Kidney capillary endothelial cell (primary cell): ENCODE measurements at regions not wholly inside any gene's neighbourhood (a gene's known extent, or its start where the extent isn't known, plus 50 kb on each side); places are given as distances from the start of the nearest gene placed in this dataset.
A peak's percentile ranks its signal among the peaks of the same experiment; 100 is the strongest.
"Not testable (repeated sequence)": the region's sequence is repeated elsewhere in the genome, so short reads cannot be mapped to it uniquely, and the experiment has no call there.

ENCODE experiments used
- DNase-seq: peaks from one replicate; pipeline ENCODE4 v3.0.0-alpha.2; 2018; ENCODE audit warnings: low spot score

DNA sequence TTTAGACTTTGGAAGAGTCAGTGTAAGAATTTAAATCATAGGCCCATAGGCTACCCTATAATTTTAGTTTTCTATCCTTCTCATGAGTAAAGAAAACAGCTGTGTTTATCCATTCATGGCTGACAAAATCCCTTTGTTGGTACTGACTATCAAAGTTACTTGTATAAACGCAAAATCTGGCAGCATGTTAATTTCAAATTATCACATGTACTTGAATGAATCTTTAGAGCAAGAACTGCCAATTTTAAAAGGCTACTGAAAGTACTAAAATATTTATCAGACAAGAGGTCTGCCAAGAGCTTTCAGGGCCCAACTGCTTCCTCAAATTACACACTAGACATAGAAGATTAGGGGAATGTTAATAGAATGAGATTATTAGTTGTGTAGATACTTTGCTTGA is 66.6 kb downstream of the MYL12B start:
- DNase-seq, result no peak

DNA sequence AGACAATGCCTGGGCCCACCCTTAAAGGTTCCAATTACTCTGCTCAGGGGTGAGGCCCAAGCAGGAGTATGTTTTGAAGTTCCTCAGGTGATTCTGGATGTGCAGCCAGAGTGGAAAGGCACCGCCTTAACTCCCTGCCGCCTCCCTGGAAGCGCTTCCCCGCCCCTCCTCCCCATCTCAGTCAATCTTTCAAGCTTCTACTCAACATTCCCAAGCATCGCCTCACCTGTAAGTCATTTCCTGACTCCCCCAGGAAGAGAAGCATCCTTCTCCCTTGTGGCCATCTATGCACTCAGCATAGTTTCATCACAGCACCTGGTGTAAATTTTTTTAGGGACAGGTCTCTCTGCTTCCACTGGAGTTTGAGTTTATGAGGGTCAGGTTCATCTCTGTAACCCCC is 67.5 kb downstream of the MYL12B start:
- no peak for DNase-seq

DNA sequence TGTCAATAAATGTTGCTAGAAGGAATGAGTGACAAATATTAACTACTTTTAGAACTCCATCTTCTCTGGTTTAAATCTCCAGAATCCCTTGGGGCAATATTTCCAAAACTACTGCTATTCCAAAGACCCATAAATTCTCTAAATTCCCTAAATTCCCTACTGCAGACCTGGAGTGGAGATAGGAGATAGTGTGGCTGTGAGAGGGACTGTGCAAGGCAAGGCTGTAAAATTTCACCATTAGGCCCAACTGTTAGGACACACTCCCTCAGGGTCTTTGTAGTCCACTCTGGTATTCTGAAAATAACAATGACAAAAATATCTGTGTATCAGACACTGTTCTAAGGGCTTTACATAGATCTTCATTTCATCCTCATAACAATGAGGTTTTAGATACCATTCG is 67.9 kb downstream of the MYL12B start:
- no peak for DNase-seq

DNA sequence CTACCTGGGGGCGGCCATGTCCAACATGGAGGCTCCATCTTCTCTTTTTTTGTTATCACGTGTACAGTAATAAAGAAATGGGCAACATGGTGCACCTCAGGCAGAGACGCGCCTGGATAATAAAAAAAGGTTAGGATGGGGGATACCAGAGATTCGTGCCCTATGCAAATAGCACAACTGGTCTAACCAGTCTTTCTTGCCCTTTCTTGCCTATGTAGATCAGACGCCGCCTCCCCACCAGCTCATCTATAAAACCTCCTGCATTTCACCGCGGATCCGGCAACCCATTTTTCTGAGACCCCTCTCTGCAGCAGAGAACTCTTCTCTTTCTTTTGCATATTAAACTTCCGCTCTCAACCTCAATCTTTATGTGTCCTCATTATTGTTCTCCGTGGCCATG is 68.7 kb downstream of the MYL12B start:
- no peak for DNase-seq

DNA sequence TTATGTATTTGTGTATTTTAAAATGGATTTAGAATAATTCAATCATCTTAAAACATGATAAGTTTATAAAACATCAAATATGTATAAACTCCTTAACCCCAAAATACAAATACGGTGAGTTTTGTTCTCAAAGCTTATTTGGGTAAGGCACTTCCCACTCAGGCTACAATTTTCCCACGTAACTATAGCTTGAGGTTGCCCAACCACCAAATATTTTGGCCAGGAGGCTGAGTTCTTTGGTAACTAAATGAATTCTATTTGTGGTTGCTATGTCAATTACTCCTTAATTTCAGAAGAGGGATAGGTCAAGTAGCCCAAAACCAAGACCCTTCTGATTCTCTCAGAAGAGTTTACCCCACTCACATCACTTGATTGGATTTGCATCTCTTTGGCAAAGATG is 70.4 kb downstream of the MYL12B start:
- DNase-seq, result no peak

GRCh38 chr18:3333056-3333720 is 71.3 kb downstream of the MYL12B start:
- DNase-seq, result no peak

DNA sequence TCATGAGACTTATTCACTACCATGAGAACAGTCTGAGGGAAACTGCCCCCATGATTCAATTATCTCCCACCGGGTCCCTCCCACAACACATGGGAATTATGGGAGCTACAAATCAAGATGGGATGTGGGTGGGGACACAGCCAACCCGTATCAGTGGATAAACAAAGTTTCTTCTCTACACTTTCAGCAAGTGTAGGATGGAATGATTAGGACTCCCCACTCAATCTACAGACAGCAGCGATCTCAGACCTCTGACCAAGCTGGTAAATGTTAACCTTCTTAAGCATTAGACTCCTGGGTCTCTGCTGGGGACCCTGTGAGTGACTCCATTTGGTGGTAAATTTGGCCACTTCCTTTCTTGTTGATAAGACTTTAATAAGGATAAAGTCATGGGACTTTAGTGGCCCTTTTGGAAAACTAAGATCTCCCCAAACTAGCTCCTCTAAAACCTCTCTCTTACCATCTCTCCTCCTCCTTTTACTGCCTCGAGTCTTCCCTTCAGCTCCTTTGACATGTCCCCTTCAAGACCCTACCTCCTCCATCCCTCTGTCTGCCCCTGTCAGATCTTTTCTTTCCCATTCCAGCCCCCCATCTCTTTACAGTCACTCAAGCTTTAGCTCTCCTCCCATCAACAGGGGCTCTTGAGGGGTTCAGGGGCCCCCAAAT is 71.9 kb downstream of the MYL12B start:
- DNase-seq, result no peak

DNA sequence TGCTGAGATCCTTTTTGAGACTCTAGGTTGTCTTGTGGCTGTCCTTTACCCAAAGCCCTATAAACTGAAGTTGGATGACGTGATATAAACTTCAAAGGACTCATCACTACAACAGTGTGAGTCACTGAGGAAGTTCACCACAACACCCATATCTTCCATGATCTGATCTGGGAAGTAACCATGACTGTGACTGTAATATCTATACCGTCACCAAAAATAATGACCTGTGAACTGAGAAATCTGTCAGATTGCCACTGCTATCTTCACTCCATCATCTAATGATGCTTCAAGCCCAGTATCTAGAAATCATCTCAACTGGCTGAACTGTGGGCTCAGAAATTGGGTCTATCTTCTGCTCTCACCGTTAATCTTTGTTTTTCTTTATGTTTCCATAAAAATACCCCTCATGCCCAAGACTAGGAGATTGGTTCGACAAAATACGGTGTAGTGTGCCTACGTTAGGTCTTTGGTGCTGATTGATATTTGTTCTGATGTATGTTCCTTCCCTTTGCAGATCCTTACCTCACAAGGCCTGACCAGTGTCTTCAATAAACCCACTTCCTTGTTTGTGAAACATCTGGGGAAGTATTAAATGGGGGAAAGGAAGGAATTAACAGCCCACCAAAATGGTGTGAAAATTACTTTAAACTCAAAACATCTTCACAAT is 78.2 kb downstream of the MYL12B start:
- DNase-seq, result no peak

- peak; percentile 23 for DNase-seq
Measured at GRCh38 chr18:3340682-3341097, 78.8 kb downstream of the MYL12B start.

DNA sequence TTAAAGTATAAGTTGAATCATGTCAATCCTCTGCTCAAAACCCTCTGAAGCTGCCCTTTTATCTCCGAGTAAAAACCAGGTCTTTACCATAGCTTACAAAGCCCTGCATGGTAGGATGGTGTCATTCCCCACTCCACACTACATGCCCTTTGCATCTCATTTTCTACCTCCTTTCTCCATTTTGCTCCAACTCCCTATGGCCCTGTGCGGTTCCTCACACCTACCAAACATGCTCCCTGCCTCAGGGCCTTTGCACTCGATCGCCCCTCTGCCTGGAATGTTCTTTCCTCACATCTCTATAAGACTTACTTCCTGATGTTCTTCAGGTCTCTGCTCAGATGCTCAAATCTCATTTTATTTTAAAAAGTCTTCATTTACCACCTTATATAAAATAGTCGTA is 80.7 kb downstream of the MYL12B start:
- no peak for DNase-seq

DNA sequence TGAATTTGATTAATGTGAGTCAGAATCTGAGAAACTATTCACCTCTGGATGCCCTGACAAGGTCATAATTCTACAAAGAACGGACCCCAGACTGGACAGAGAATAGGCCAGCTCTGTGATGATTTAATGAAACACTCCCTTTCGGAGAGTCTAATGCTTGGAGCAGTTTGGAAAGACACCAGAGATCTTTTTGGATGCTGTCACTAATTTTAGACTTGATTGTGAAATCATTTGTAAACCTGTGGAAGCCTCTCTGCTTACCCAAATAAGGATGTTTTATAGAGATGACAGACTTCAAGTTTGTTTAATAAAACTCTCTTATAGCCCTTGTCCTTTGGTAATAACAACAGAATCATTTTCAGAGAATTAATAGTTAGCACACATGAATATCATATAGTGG is 83.5 kb downstream of the MYL12B start:
- DNase-seq, result no peak

DNA sequence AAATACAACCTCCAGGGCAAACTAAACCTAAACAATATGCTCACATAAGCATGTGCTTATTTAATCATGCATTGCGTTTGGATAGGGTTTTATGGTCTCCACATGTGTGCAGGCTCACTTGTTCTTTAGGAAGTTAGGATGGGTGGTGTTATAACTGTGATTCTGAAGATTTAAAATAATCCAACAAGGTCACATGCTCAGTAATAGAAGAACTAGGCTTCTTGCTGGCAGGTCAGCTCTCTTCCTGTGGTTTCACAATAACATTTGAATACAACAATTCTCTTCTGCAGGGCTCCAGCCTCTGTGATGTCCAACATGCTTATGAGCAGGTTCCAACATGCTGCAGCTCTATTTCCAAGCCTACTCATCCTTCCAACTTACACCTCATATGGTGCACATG is 84.0 kb downstream of the MYL12B start:
- no peak for DNase-seq

GRCh38 chr18:3346487-3346886 is 84.6 kb downstream of the MYL12B start:
- DNase-seq, result no peak

- DNase-seq, result no peak
Measured at GRCh38 chr18:3347286-3347803, 85.4 kb downstream of the MYL12B start.

DNA sequence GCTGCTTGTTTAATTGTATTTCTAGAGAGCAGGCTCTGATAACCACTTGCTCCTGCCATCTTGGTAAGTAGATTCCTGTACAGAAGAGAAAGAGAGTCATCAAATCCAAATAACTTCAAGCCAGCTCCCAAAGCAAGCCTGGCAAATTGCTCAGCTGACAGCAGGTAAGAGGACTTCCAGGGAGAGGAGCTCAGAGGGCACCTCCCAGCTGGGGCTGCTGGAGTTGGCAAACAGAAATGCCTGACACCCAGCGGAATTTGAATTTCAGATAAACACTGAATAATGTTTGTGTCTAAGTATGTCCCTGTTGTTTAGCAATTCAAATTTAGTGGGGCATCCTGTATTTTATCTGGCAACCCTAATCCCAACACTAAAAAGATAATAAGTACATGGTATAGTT is 86.2 kb downstream of the MYL12B start:
- DNase-seq, result no peak

GRCh38 chr18:3349046-3349841 is 87.3 kb downstream of the MYL12B start:
- DNase-seq, result not testable (repeated sequence)

DNA sequence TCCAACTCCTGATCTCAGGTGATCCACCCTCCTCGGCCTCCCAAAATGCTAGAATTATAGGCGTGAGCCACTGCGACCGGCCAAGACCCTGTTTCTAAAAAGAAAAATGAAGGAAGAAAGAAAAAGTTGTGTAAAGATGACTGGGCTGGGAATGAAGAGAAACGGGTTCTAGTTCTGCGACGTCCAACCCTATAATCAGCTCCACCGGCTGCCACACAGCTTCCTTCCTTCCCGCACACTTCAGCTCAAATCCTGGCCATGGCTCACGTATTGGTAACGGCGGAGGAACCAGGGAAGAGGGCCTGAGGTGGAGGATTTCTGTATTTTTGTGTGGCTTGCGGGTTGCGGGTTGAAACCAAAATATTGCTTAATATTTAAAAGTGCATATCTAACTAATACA is 88.1 kb downstream of the MYL12B start:
- DNase-seq, result no peak

- peak; percentile 3 for DNase-seq
Measured at GRCh38 chr18:3350566-3351527, 88.9 kb downstream of the MYL12B start.

DNA sequence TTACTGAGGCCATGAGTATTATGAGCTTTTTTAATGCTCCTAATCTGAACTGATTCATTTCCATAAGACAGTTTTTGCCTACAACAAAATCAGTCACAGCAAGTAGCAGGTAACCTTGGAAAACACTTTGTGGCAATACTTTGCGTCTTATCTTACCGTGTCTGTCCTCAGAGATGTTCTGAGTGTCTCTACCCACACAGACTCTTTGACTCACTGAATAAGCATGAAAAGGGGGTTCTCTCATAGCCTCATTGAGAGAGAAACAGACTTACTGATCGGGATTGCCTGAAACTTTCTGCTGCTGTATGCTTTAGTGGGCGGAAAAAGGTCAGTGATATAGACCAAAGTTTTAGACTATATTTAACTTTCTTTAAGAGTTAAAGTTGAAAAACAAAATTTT is 92.6 kb downstream of the MYL12B start:
- no peak for DNase-seq

DNA sequence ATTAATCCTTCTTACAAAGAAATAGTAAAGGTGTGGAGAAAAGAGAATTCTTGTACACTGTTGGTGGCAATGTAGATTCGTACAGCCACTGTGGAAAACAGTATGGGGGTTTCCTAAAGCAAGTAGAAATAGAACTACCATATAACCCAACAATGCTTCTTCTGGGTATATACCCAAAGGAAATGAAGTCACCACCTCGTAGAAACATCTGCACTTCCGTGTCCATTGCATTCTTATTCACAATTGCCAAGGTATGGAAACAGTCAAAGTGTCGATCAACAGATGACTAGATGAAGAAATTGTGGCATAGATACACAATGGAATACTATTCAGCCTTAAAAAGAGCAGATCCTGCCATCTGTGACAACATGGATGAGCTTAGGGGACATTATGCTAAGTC is 93.4 kb upstream of the TGIF1 start:
- DNase-seq, result no peak

DNA sequence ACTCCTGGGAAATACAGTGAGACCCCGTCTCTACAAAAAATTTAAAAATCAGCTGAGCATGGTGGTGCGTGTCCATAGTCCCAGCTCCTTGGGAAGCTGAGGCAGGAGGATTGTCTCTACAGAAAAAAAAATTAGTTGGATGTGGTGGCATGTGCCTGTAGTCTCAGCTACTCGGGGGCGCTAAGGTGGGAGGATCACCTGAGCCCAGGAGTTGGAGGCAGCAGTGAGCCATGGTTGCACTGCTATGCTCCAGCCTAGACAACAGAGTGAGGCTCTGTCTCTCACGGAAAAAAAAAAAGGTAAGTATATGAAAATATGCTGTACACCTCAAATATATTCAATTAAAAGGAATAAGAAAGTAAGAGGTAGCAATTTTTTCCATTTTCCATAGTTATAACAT is 92.5 kb upstream of the TGIF1 start:
- no peak for DNase-seq
